GM12878 (cell line): ENCODE measurements at regions not wholly inside any gene's neighbourhood (a gene's known extent, or its start where the extent isn't known, plus 50 kb on each side); places are given as distances from the start of the nearest gene placed in this dataset.
"Not testable (repeated sequence)": the region's sequence is repeated elsewhere in the genome, so short reads cannot be mapped to it uniquely, and the experiment has no call there.

Source experiments
- CREB1 ChIP-seq: IDR thresholded peaks from 2 replicates; pipeline ENCODE4 v1.6.1; 2012; ENCODE audit warnings: low read depth, mild to moderate bottlenecking, inconsistent platforms
- TCF7 ChIP-seq: IDR thresholded peaks from 2 replicates; pipeline ENCODE4 v1.6.1; 2014; ENCODE audit warnings: antibody characterized with exemption, borderline replicate concordance

- TF ChIP-seq CREB1, TCF7: not testable (repeated sequence)
Observed at GRCh38 chr5:101627770-101628169, 668.3 kb downstream of the SLCO4C1 start.
